GM10266 (cell line): ENCODE measurements at regions not wholly inside any gene's neighbourhood (a gene's known extent, or its start where the extent isn't known, plus 50 kb on each side); places are given as distances from the start of the nearest gene placed in this dataset.

Source experiments
- DNase-seq: peaks from one replicate; pipeline ENCODE4 v3.0.0; 2012; ENCODE audit errors: extremely low spot score
- CTCF ChIP-seq: IDR thresholded peaks from 2 replicates; pipeline ENCODE4 v1.5.1; 2012; ENCODE audit warnings: mild to moderate bottlenecking, low read depth; ENCODE audit not compliant: control insufficient read depth, insufficient read depth; ENCODE audit errors: missing control alignments

DNA sequence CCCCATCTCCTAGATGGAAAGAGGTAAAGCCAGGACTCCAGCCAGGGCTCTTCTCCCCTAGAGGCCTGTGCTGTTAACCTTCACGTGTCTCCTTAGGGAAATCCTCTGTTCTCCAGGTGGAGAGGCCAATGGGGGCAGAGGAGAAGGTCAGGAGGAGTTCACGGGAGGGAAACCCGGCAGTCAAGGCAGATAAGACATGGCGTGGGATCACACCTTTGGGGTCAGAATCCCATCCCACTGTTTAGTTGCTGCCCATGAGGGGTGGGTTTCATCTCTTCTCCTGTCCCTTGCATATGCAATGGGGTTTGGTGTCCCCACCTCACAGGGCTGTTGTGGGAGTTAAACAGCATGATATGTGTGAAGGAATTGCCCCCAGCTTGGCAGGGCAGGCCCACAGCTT lies 469.7 kb downstream of the TBC1D22A start:
- no peak for TF ChIP-seq CTCF

DNA sequence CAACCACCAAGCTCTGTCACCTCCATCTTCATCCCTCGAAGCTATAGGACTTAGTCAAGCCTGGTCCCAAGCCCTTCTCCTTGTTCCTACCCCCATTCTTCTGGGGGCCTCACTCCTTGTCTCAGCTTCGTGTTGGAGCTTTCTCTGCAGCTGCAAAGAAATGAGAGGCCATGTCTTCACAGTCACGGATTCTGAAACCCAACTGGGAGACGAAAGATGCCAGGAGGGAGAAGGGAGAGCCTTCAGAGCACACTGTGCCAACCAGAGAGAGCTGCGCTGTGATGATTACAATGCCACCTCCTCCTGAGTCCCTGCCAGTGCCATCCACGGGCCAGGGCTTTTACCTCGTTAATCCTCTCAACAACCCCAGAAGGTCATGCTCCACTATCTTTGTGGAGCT lies 469.3 kb downstream of the TBC1D22A start:
- no peak for DNase-seq
- TF ChIP-seq CTCF, result no peak

More for the DNA sequence above, 469.7 kb downstream of the TBC1D22A start:
- DNase-seq, result no peak

GRCh38 chr22:47230741-47231140 lies 468.3 kb downstream of the TBC1D22A start:
- DNase-seq, result no peak
- no peak for TF ChIP-seq CTCF

- TF ChIP-seq CTCF, result no peak
- DNase-seq, result no peak
These were observed 467.8 kb downstream of the TBC1D22A start for GRCh38 chr22:47230251-47230650.

- no peak for DNase-seq
- TF ChIP-seq CTCF, result no peak
These were observed 466.3 kb downstream of the TBC1D22A start for GRCh38 chr22:47228767-47229166.

DNA sequence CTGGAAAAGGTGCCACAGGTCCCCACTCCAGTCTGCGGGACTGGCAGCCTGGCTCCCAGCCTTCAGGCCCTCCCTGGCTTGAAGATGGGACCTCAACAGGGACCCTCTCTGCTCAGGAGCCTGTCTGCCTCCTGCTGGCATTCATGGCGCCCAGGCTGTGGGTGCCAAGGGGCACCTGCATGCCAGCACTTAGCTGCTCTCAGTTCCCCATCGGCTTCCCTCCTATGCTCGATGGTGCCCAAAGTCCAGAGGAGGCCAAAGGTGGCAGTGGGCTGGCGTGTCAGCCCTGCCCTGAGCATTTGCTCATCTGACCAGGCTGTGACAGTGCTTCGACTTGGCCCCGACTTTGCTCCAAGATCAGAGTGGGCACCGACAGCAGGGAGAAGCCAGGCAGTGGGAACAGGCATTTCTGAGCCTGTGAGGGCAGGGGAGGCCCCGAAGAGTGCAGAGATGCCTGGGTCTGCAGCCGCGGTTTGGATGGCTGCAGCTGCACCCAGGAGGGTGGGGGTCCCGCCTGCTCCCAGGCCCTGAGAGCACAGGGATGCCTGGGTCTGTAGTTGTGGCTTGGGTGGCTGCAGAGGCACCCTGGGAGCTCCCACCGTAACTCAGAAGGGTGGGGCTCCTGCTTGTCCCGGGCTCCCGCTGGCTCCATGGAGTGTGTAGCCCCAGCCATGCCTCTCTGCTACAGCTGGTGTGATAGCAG lies 463.6 kb downstream of the TBC1D22A start:
- TF ChIP-seq CTCF, result no peak

DNA sequence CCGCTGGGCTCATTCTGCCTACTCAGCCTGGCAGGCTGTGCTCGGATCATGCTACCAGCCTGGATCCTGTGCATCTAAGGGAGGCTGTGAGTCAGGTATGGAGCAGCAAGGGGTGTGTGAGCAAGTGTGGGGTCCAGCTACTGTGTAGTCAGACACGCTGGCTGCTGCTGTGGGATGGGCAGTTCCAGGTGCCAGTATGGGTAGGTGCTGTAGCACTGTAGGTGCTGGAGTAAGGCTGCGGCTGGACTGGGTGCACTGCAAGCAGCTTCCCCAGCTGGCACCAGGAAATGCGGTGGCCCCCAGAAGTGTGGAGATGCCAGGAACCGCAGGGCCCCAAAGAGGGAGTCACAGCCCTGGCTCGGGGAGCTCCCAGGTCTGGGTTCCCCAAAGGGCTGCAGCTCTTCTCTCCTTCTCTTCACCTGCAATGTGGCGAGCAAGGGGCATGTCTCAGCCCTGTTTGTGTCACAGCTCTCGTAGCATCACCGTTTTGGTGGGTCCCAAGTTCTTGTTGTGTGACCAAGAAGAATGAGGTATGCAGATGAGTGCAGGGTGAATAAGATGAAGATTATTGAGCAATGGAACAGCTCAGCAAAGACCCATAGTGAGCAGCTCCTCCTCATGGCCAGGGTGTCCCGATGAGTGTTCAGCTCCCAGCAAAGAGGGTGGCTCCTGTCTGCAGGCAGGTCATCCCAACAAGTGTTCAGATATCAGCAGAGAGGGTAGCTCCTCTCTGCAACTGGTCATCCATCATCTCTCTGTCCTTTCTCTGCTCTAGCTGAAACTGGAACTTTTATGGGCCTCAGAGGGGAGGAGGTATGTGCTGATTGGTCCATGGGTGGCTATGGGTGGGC lies 462.9 kb downstream of the TBC1D22A start:
- TF ChIP-seq CTCF, result no peak

More for the DNA sequence above, 463.6 kb downstream of the TBC1D22A start:
- no peak for DNase-seq

More for the DNA sequence above, 462.9 kb downstream of the TBC1D22A start:
- no peak for DNase-seq
